Colon (tissue), 2 donors: ENCODE measurements at regions not wholly inside any gene's neighbourhood (a gene's known extent, or its start where the extent isn't known, plus 50 kb on each side); places are given as distances from the start of the nearest gene placed in this dataset.

Experiments
- FAIRE-seq: peaks from 2 replicates; lab custom pipeline; 2012; peaks lifted over from hg19 to GRCh38; lab: Jason Lieb, UNC
- donor health status: control.
- donor health status: control.

DNA sequence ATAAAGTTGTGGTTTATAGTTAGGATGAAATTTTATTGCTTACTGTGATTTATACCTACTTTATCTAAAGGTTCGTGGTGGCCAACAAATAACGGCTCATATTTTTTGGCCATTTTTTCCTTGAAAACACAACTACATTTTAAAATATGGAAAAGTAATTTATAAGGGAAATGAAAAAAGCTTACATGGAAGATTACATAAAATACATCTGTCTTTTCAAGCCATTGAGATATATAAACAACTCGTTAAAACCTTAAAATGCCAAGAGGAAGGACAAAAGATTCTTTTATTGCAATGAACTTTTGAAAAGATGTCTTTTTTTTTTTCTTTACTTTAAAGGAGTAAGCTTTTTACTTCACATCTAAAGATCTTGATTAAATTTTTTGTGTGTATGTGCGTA, 55.4 kb upstream of the EYA4 start:
- no peak for FAIRE-seq

- no peak for FAIRE-seq
Measured at GRCh38 chr6:133187114-133187513, 54.0 kb upstream of the EYA4 start.

DNA sequence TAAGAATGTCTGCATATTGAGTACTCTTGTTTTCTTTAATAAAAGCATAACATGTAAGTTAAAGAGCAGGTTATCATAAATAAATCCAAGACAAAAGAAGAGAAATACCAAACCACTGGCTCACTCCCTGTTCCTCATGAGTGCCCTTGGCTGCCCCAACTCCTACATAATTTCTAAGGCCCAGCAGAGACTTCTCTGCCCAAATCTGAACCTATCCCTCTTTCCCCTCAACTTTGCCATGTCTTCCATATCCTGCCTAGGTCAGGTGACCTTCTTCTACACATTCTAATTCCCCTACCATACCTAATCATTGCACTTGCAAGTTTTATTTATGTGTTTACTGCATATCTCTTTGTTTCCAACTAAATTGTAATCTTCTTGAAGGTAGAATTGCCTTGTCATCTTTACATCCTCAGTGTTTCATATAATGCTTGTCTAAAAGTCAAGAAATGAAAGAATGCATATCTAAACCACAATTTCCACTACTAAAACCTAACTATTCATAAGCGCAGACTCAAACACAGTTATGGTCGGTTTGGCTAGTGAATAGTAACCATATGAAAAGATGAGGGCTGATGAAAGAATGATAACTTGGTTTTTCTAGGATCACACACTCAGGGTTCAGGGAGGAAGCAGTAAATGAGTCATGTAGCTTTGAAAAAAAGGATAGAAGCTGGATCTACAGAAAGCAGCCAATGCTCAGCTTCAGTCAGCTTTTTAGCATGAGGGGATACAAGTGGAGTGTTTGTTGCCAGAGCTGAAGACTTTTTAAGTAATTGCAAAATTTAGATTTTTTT, 53.3 kb upstream of the EYA4 start:
- FAIRE-seq: no peak

DNA sequence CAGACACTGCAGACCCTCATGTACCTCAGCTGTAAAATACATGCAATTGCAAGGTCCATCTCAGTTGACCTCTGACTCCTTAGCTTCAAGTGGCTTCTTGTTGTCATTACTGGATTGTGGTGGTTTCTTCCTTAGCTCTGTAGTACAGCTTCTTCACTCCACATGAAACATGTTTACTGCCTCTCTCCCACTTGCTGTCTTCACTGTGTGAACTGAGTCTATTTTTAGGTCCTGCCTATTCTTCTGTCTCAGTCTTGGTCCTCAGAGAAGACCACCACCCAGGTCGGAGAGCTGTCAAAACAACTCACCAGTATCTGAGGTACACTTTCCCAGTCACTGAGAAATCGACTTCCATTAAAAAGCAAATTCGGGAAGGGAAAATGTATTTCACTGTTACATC, 50.2 kb upstream of the EYA4 start:
- no peak for FAIRE-seq

DNA sequence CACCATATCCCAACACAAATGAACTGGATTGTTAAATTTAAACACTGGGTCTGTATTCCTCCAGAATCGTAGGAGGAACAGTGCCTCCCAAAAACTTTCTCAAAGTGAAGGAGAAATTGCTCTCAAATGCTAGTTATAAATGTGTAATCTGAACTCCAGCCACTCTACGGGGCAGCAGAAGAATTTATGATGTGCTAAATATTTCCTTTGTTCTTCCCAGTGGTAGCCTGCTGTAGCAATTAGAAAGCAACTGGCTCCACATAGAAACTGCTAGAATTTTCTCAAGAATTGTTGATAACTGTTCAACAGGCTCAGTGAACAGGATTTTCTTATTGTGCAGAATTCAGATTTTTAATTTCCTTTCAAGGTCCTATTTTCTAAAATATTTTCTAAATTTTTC, 49.8 kb upstream of the EYA4 start:
- FAIRE-seq: no peak
